Fibroblast of the conjunctiva (primary cell): ENCODE measurements at regions not wholly inside any gene's neighbourhood (a gene's known extent, or its start where the extent isn't known, plus 50 kb on each side); places are given as distances from the start of the nearest gene placed in this dataset.

ENCODE experiments used
- DNase-seq: peaks from one replicate; pipeline ENCODE4 v3.0.0-alpha.2; 2010; ENCODE audit warnings: low read depth

- no peak for DNase-seq
Measured at GRCh38 chr6:22668717-22669116, 99.4 kb downstream of the HDGFL1 start.

GRCh38 chr6:22670605-22671004 is 101.2 kb downstream of the HDGFL1 start:
- DNase-seq = no peak

GRCh38 chr6:22673474-22673873 is 104.1 kb downstream of the HDGFL1 start:
- DNase-seq = no peak

- no peak for DNase-seq
Measured at GRCh38 chr6:22680950-22681349, 111.6 kb downstream of the HDGFL1 start.

- DNase-seq = no peak
Measured at GRCh38 chr6:22681761-22682160, 112.4 kb downstream of the HDGFL1 start.

- DNase-seq = no peak
Measured at GRCh38 chr6:22682979-22683378, 113.6 kb downstream of the HDGFL1 start.

GRCh38 chr6:22690446-22690845 is 121.1 kb downstream of the HDGFL1 start:
- DNase-seq = no peak

GRCh38 chr6:22694092-22694724 is 124.8 kb downstream of the HDGFL1 start:
- DNase-seq = no peak

- no peak for DNase-seq
Measured at GRCh38 chr6:22696481-22696880, 127.1 kb downstream of the HDGFL1 start.

GRCh38 chr6:22697306-22697705 is 127.9 kb downstream of the HDGFL1 start:
- DNase-seq = no peak

- no peak for DNase-seq
Measured at GRCh38 chr6:22699151-22699550, 129.8 kb downstream of the HDGFL1 start.

- no peak for DNase-seq
Measured at GRCh38 chr6:22706651-22707050, 137.3 kb downstream of the HDGFL1 start.

GRCh38 chr6:22708469-22708868 is 139.1 kb downstream of the HDGFL1 start:
- DNase-seq = no peak

- DNase-seq = no peak
Measured at GRCh38 chr6:22709803-22710202, 140.4 kb downstream of the HDGFL1 start.

GRCh38 chr6:22716721-22717120 is 147.4 kb downstream of the HDGFL1 start:
- no peak for DNase-seq

- DNase-seq = no peak
Measured at GRCh38 chr6:22717915-22718314, 148.5 kb downstream of the HDGFL1 start.

GRCh38 chr6:22722913-22723312 is 153.5 kb downstream of the HDGFL1 start:
- no peak for DNase-seq

GRCh38 chr6:22726966-22727365 is 157.6 kb downstream of the HDGFL1 start:
- no peak for DNase-seq

- no peak for DNase-seq
Measured at GRCh38 chr6:22727710-22728109, 158.3 kb downstream of the HDGFL1 start.

- no peak for DNase-seq
Measured at GRCh38 chr6:22732176-22732970, 163.0 kb downstream of the HDGFL1 start.

GRCh38 chr6:22736740-22737139 is 167.4 kb downstream of the HDGFL1 start:
- no peak for DNase-seq

- no peak for DNase-seq
Measured at GRCh38 chr6:22737331-22737730, 168.0 kb downstream of the HDGFL1 start.

- DNase-seq = no peak
Measured at GRCh38 chr6:22738194-22738593, 168.8 kb downstream of the HDGFL1 start.

- no peak for DNase-seq
Measured at GRCh38 chr6:22747571-22747970, 178.2 kb downstream of the HDGFL1 start.
